HEK293T (cell line): ENCODE measurements at regions not wholly inside any gene's neighbourhood (a gene's known extent, or its start where the extent isn't known, plus 50 kb on each side); places are given as distances from the start of the nearest gene placed in this dataset.

Experiments
- ARNT ChIP-seq: fragments of 450-650 bp; IDR thresholded peaks from 2 replicates; pipeline ENCODE4 v1.6.1; 2017; ENCODE audit warnings: mild to moderate bottlenecking
- BHLHE40 ChIP-seq: fragments of 450-650 bp; IDR thresholded peaks from 2 replicates; pipeline ENCODE4 v1.6.1; 2016; ENCODE audit warnings: mild to moderate bottlenecking, moderate library complexity, borderline replicate concordance
- CTBP1 ChIP-seq: fragments of 450-650 bp; IDR thresholded peaks from 2 replicates; pipeline ENCODE4 v1.6.1; 2016; ENCODE audit warnings: borderline replicate concordance
- FOXA1 ChIP-seq: fragments of 450-650 bp; IDR thresholded peaks from 2 replicates; pipeline ENCODE4 v1.6.1; 2016; ENCODE audit warnings: mild to moderate bottlenecking
- FOXM1 ChIP-seq: fragments of 450-650 bp; IDR thresholded peaks from 2 replicates; pipeline ENCODE4 v1.6.1; 2017; ENCODE audit warnings: mild to moderate bottlenecking, borderline replicate concordance
- HDGF ChIP-seq: fragments of 450-650 bp; IDR thresholded peaks from 2 replicates; pipeline ENCODE4 v1.6.1; 2017; ENCODE audit warnings: antibody characterized with exemption, borderline replicate concordance
- L3MBTL2 ChIP-seq: fragments of 450-650 bp; conservative IDR thresholded peaks from 2 replicates; pipeline ENCODE4 v1.6.1; 2016; ENCODE audit warnings: mild to moderate bottlenecking
- LEF1 ChIP-seq: fragments of 450-650 bp; IDR thresholded peaks from 2 replicates; pipeline ENCODE4 v1.6.1; 2017; ENCODE audit warnings: mild to moderate bottlenecking, borderline replicate concordance
- SP1 ChIP-seq: fragments of 450-650 bp; IDR thresholded peaks from 2 replicates; pipeline ENCODE4 v1.6.1; 2017
- SUZ12 ChIP-seq: fragments of 450-650 bp; IDR thresholded peaks from 2 replicates; pipeline ENCODE4 v1.6.1; 2016; ENCODE audit warnings: mild to moderate bottlenecking
- ZNF384 ChIP-seq: fragments of 450-650 bp; IDR thresholded peaks from 2 replicates; pipeline ENCODE4 v1.6.1; 2016

GRCh38 chr7:25759748-25760147 is 392.2 kb upstream of the NFE2L3 start:
- no peak for TF ChIP-seq HDGF
- no peak for TF ChIP-seq L3MBTL2
- no peak for TF ChIP-seq FOXM1
- TF ChIP-seq ZNF384, result no peak
- TF ChIP-seq FOXA1, result no peak
- TF ChIP-seq CTBP1, result no peak
- no peak for TF ChIP-seq ARNT
- TF ChIP-seq SUZ12, result no peak
- TF ChIP-seq LEF1, result no peak
- TF ChIP-seq SP1, result no peak
- no peak for TF ChIP-seq BHLHE40
